ENCODE measurements at regions not wholly inside any gene's neighbourhood (a gene's known extent, or its start where the extent isn't known, plus 50 kb on each side); places are given as distances from the start of the nearest gene placed in this dataset.
A peak's percentile ranks its signal among the peaks of the same experiment; 100 is the strongest.

DNA sequence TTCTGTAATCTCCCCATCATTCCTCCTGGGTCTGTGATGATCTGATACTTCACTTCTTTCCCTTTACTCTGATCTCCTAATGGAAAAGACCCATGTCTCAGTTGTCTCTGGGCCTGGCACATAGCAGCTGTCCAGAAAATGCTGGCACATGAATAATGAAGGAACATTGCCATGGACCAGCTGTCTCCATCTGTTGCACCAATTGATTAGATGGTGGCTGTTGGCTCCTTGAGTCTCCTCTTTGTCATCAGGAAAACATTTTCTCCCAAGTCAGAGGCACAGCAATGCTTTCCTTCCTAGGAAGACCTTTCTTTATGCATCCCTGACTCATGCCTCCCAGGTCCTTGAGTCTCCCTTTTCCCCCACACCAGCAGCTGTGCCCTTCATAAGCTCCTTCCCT lies 286.2 kb upstream of the CXCR4 start:
- DNase-seq (ENCODE audit: low read depth), result no peak

DNA sequence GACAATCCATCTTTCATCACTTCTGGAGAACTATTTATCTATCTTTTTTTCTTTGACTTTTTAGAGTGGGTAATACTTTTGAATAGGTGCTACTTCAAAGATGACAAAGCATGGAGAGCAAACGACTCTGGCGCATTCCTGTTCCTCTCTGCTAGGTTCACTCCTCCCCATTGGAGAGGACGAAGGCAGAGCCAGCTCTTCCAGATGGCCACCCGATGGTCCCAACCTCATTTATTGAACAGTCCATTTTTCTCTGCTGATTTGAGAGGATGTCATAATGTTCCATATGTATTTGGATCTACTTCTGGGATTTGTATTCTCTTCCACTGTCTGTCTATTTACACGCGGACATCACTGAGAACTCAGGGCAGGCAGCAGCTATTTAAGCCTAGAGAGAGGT lies 284.3 kb upstream of the CXCR4 start:
- no peak for DNase-seq (ENCODE audit: low read depth)

DNA sequence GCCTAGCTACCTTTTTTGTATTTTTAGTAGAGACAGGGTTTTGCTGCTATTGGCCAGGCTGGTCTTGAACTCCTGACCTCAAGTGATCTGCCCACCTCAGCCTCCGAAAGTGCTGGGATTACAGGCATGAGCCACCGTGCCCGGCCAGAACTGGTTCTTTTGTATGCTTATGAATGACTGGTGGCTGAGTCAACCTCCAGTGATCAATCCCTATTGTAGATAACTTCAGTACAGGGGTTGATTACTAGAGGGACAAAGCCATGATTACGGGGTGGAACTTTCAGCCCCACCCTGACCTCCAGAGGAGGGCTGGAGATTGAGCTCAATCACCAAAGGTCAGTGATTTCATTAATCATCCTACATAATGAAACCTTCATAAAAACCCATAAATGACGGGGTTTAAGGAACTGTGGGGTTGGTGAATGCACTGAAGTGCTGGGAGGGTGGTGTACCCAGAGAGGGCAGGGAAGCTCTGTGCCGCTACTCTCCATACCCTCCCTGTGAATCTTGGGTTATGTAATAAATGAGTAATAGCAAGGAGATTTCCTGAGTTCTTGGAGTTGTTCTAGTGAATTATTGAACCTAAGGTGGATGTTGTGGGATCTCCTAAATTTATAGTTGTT lies 281.8 kb upstream of the CXCR4 start:
- no peak for DNase-seq (ENCODE audit: low read depth)

DNA sequence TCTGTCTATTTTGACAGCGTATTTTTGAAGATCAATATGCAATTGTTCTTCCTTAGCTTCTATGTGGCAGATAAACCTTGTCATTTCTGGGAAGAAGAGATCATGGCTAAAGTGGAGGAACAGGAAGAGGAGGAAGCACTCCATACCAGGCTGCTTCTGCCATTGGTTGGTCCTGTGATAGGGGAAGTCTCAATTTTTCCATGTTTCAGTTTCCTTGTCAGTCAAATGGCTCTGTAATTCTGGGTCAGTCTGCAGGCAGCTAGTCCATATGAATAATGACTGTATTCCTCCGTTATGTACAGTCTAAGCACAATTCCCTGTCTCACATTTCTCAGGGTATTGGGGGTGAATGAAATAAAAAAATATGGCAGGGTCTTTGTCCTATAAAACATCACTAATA lies 277.6 kb upstream of the CXCR4 start:
- no peak for DNase-seq (ENCODE audit: low read depth)

DNA sequence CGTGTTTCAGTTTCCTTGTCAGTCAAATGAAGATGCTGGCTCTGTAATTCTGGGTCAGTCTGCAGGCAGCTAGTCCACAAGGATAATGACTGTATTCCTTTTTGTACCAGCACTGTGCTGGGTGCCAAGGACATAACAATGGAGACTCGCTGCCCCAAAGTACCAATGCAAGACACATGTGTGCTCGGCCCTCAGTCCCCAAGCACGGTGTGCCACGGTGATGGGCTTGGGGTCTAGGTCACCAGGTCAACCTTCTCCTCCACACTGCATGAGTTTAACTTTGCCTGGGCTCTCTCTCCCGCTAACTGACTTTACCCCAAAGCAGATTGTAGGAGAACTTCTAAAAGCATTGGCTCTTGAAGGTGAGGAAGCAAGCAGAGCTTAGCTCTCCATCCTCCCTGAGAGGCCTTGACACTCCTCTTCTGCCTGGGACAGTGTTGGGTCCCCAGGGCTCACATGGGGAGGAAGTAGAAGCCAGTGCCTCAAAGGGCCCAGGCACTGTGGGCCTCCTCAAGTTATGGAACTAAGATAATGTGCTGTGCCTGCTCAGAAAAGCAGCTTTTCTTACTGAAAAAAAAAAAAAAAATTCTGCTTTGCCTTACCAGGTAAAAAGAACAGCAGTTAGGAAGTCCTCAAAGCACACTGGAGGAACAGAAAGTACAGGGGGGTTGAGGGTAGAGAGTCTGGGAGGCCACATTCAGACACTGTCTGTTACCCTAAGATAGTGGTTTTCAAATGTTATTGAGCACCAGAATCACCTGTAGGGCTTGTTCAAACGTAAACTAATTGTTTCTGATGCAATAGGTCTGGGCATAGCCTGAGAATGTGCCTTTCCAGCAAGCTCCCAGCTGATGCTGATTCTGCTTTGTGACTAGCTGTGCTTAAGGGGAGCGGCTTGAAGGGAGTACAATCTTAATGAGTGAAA lies 276.4 kb upstream of the CXCR4 start:
- no peak for DNase-seq (ENCODE audit: low read depth)

DNA sequence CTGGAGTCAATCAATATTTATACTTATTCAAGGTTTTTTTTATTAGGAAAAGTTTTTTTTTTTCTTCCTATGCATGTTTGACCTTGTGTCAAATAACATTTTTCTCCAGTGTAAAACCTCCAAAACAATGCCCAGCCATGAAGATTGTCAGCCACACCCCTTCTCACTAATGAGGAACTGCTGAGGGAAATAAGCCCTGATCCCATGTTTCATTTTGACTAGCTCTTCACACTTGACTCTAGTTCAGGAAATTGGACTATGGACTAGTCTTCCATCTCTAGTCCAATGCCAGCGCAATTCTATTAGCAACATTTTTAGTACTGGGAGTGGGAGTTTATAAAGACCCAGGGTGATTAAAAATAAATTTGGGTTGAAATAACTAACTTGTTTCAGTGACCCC lies 275.6 kb upstream of the CXCR4 start:
- no peak for DNase-seq (ENCODE audit: low read depth)

DNA sequence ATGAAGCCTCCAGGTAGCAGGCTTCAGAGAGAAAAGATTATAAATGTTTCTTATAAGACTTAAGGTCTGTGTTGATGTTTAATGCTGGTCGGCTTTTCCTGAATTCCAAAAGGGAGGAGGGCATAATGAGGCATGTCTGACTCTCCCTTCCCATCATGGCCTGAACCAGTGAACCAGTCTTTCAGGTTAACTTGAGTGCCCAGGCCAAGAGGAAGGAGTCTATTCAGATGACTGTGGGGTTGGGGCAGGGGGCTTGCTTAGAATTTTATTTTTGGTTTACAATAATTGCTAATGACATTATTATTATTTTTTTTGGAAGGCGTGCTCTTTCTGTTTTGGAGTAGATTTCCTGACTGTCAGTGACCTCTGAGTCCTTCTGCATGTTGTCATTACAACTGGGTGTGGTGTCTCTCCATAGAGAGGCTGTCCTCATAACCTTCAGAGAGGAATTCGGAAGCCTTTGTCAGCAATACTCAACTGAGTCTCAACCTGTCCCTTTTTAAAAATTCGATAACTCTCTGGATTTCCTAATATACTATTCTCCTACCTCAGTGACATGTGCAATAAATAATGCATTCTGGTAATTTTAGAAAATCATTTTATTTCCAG lies 275.1 kb upstream of the CXCR4 start:
- DNase-seq (ENCODE audit: low read depth), result no peak

DNA sequence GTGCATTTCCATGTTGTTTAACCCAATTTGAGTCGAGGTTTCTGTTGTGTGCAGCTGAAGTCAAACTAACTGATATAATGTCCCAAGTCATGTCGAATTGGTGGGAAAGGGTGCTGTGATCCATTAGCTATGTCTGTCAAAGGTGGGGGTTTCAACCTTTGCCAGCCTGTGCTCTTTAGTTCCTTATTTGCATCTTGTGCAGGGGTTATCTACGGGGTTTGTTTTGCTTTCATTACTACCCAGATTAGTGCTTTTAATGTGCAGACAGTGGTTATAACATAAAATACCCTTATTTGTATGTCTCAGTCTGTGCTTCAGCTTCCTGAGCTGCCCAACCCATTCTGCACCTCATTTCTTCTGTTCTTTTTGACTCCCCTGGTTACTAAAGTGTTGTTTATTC lies 271.9 kb upstream of the CXCR4 start:
- no peak for DNase-seq (ENCODE audit: low read depth)

DNA sequence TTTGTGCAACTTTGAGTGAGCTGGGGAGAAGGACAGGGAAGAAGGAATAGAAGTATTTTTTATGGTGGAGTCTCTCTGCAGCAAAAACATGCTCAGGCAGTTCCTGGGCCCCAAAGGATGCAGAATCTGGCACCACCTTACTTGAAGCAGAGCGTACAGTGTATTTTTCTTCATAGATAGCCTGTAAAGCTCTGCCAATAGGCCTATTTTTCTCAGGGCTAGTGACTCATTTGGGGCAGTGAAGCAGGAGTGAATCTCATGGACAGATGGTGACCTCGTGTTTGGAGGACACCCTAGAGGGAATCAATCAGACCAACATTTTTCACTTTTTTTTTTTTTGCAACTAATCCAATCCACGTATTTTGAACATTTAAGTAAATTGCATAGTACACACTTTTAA lies 268.1 kb upstream of the CXCR4 start:
- no peak for DNase-seq (ENCODE audit: low read depth)

DNA sequence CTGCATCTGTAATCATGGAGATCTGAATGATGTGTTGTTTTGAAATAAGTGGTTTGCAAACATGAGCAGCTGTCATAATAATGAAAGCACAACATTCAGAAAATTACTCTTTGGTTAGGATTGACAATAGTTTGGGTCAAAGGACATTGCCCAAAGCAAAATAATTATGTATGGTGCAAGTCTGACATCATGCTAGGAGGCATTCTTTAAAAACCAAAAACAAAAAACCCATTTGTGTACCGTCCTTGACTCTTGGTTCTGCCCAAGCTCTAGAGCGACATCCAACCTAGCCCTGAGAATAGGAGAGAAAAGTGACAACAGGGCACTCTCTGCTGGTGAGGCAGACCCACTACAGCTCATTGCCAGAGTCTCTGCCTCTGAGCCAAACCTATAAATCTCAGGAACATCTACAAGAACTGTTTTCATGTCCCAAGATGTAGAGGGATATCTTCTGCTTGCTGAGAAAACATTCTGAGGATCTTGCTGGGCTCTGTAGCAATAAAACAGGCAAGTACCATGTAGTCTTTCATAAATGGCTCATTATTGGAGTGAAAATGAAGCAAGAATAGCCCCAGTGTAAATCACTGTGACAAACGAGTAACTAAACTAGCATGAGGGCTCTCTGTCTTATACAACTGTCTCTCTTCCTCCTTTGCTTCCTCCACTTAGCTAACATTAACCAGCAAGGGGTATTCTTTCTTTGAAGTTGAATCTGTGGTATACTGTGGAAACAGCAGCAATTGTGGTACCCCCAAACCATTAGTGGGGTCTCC lies 266.8 kb upstream of the CXCR4 start:
- DNase-seq (ENCODE audit: low read depth), result peak; percentile 37

DNA sequence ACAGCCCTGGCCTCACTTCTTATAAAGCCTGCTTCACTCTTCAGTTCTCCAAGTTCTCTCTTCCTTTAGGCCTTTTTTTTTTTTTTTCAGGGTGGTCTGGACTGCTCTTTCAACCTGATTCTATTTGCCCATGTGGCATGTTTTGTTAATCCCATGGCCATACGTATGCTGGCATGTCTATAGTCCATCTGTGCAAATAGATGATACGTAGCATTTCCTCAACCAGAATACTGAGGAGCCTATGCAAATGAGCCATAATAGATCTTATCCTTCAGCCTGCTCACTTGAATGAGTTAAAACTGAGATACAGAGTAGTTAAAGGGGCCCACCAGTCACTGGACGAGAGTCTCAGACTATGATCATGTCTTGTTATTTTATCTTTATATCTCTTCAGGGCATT lies 265.2 kb upstream of the CXCR4 start:
- no peak for DNase-seq (ENCODE audit: low read depth)

DNA sequence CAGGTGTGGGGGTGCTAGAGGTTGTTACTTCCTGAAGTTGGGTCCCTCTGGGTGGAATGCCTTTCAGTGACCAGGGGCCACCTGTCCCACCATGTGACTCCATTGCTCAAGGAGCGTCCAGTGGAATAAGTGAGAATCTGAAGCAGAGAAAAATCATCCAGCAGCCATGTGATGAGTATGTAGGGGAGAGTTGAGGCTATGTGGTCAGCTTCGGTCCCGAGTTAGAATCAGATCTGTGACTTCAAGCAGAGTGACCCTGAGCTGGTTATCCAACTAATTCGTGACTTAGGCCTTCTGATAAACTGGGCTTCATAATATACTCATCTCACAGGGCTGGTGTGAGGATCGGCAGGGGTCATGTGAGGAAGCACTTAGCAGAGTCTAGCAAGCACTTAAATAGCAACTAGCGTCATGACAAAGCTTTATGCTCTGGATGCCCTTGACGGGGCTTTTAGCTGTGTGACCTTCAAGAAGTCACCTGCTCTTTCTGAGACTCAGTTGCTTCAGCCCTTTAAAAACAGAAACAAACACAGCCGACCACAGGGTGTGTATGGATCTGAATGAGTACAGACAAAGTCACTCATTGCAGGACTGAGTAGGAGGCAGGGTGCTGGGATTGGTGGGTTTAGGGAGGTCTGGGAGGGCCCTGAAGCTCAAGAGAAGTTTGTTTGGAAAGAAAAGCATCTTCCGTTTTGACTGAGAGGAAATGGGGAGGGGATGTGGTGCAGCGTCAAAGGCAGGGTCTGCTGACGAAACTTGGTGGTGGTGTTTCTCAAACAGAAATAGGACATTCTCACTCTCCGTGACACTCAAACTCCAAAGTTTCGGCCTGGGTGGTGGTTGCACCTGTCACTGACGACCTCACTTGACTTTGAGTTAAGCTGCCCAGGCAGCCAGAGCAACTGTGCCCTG lies 264.0 kb upstream of the CXCR4 start:
- no peak for DNase-seq (ENCODE audit: low read depth)

DNA sequence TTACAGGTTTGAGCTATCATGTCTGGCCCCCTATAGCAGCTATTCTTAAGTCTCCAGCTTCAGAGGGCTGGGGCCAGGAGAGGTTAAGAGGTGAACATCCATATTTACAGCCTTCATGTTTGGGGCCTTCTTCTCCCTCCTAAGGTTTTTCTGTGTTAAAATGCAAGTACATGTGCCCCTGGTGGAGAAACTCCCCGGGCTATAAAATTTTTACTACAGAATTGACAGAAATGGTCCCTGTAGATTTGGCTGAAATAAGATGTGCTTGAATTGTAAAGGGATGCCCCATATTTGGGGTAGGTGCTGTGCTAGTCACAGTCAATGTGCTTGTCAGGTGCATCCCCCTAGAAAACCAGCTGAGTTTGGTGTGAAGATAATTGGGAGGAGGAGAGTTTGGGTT lies 263.3 kb upstream of the CXCR4 start:
- DNase-seq (ENCODE audit: low read depth), result no peak

DNA sequence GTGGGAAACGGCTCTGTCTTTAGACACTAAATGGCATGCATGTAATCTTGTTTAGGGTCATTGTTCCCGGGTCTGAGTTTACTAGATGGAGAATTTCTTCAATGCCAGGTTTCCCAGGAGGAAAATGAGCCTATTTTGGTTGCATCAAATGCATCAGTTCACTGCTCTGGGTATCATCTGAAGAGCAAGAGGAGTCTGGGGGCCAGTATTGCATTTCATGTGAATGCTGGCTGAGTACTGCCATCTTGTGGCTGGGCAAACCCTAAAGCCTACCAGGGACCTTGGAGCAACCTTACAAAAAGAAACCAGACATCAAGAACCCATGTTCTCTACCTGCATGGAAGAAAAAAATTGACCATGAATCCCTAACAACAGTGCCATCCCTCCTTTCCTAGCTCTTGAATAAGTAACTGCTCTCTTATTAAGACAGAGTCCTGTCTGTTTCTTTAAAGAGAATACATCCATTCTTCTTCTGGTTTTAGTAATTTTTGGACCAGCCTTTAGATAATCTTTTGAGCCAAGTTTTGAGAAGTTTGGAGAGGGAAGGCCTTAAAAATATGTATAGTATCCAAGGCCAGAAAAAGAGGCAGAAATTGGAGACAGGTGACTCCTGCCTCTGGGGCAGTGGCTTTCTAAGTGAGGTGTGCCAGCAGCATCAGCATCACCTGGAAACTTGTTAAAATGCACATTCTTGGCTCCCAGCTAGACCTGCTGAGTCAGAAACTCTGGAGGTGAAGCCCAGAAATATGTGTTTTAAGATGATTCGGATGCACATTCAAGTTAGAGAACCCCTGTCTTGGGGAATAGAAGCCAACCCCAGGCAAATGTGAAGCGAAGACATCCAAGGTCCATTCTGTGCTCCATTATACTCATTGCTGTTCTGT lies 261.0 kb upstream of the CXCR4 start:
- DNase-seq (ENCODE audit: low read depth), result peak; percentile 44

DNA sequence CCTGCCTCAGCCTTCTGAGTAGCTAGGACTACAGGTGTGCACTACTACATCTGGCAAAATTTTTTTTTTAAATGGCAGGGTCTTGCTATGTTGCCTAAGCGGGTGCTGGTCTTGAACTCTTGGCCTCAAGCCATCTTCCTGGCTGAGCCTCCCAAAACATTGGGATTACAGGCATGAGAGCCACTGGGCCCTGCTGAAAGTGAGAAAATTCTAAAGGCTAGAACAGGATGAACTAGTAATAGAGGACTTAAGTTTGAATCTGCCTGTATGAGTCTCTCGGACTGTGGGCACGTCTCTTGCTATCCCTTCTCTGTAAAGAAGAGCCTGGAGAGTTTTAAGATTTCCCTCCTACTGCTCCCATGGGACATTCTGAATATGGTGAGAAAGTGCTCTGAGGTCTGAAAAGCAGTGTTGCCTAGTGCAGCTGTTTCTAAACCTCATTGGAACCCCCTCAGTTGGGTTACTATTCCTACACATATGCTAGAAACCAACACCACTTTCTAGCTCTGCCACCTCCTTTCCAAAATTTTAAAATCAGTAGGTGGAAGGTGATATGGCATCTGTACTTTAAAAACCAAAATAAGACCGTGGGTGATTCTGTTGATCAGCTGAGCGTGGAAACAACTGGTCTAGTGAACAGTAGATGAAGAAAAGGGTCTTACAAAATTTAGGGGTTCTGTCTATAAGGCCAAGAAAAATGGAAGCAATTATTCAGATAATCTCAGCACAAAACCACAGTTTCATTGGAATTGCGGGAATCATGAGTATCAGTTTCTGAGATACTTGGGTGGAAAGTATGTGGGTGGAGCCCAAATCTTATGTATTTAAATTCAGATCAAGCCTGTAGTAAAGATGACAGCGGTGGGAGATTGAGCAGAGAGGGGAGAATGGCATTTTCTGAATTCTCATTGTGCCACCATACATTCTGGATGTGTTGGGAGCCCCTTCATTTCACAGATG lies 259.8 kb upstream of the CXCR4 start:
- DNase-seq (ENCODE audit: low read depth), result no peak

DNA sequence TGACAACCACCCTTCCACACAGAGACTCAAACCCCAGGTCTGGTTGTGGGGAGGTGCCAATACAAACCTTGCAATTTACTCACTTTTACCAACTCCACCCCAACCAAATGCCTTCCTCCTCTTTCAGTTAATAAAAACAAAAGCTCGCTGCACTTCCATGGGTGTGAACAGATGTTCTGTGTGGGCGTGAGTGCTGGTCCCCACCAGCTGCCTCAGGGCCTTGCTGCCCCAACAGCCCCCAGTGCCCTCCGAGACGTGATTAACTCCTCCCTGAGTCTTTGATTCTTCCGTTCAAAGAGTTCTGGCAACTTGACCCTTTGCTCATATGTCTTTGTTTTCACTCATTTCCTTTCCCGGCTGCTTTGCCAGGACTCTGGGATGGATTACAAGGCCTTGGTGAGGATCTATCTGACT lies 258.9 kb upstream of the CXCR4 start:
- DNase-seq (ENCODE audit: low read depth), result peak; percentile 13

DNA sequence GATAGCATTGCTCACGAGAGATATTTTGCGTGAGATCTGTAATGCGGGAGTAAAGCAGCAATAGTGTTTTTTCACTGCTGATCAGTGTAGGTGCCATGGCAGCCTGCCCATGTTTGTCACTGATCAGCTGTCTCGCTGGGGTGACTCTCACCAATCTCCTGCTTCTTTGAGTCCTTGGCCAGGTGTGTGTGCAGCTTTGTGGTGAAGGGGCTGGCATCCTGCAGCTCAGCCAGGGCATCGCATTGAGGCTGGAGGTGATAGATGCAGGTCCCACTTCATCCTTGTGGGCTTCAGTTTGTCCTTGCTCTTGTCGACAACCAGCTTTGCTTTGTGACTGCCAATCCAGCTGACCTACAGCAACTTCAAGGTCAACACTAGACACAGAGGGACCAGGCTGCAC lies 258.3 kb upstream of the CXCR4 start:
- DNase-seq (ENCODE audit: low read depth), result no peak

DNA sequence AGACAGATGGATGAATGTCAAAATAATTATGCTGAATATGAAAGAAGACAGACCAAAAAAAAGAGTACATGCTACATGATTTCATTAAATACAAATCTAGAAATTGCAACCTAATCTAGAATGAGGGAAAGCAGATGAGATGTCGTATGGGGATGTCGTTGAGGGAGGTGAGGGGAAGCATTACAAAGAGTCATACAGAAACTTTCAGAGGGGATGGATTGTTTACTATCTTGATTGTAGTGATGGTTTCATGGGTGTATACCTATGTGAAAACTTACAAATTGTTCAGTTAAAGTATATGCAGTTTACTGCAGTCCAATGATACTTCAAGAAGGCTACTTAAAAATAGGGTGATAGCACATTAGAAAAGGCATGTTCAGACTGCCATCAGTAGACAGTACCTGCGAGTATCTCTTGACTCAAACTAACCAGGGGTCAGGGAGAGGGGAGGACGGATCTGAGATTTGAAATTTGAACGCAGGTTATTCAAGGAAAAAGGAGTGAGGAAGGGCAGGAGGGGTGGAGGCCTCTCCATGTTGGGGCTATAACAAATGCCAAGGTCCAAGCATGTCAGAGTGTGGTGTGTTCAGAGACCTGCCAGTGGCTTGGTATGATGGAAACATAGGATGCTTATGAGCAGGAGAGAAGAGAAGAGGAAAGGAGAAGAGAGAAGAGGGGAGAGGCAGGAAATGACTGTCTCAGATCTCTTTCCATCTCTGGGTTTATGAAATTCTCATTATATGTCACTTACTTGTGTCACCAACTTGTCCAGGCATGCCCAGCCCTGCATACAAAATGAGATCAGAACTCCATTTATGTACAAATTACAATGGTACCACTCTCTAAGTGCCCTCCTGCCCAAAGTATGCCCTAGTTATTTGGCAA lies 257.3 kb upstream of the CXCR4 start:
- no peak for DNase-seq (ENCODE audit: low read depth)

All from Daoy (cell line).